ENCODE measurements at regions not wholly inside any gene's neighbourhood (a gene's known extent, or its start where the extent isn't known, plus 50 kb on each side); places are given as distances from the start of the nearest gene placed in this dataset.

DNA sequence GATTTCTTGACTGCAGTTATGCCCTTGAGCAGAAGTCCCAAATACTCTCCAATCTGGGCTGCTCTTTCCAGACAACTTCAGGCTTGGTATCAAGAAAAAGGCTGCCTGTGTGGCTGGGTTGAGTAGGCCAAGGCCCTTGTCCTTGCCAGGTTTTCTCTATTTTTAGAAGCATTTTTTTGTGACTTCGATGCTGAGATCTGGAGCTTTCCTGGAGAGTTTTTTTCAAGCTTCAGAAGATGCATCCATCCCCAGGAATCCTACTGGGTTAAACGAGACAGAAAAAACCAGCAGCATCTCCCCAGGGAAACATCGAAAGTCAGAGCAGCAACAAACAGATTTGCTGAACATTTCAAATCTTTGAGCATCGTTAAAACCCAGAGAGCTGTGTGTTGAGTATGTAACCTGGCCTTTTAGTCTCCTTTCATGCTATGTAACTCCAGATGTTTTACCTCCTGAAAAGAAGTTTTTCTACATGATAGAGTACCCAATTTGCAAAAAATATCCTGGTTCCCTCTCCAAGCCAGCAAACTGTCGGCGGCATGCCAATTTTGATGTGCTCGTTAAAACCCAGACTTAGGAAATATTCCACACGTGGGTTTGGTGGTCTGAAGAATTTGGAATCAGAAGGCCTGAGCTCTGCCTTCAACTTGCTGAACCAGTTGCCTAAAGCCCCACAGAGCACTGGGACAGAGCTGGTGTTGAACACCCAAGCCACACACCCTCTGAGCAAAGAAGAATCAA lies 98.1 kb upstream of the ALDH1B1 start:
- H3K4me1 ChIP-seq (ENCODE audit: control insufficient read depth, low read length): no peaks in the 10 kb centered on the region
- H3K4me2 ChIP-seq (ENCODE audit: low read length): no peak overlapping the region
- no peaks in the 10 kb centered on the region for H4K20me1 ChIP-seq (ENCODE audit: control insufficient read depth, insufficient read depth, low read depth, low read length)
- H3K9me3 ChIP-seq (ENCODE audit: control insufficient read depth, insufficient read depth, low read length): no peaks in the 10 kb centered on the region
- no peaks in the 10 kb centered on the region for H3F3A ChIP-seq (ENCODE audit: control insufficient read depth, insufficient read depth)
- no peaks in the 10 kb centered on the region; the same call in 1 of the 2 replicates for H3K27me3 ChIP-seq (ENCODE audit: control insufficient read depth, low read length)
- TF ChIP-seq EZH2phosphoT487 (IDR thresholded peaks at IDR 0.05; ENCODE audit: borderline replicate concordance, low read length): no peak
- TF ChIP-seq, protein P1, sequence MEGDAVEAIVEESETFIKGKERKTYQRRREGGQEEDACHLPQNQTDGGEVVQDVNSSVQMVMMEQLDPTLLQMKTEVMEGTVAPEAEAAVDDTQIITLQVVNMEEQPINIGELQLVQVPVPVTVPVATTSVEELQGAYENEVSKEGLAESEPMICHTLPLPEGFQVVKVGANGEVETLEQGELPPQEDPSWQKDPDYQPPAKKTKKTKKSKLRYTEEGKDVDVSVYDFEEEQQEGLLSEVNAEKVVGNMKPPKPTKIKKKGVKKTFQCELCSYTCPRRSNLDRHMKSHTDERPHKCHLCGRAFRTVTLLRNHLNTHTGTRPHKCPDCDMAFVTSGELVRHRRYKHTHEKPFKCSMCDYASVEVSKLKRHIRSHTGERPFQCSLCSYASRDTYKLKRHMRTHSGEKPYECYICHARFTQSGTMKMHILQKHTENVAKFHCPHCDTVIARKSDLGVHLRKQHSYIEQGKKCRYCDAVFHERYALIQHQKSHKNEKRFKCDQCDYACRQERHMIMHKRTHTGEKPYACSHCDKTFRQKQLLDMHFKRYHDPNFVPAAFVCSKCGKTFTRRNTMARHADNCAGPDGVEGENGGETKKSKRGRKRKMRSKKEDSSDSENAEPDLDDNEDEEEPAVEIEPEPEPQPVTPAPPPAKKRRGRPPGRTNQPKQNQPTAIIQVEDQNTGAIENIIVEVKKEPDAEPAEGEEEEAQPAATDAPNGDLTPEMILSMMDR (IDR thresholded peaks at IDR 0.05; ENCODE audit: low read depth, low read length, poor library complexity, severe bottlenecking): no peak
- H3K9me2 ChIP-seq (replicated peaks; ENCODE audit: control insufficient read depth, low read length): no peaks in the 10 kb centered on the region
- H3K36me3 ChIP-seq (ENCODE audit: control insufficient read depth, low read length): no peaks in the 10 kb centered on the region
- no peak overlapping the region for H3K4me3 ChIP-seq (ENCODE audit: low read length)
- H3K79me2 ChIP-seq (ENCODE audit: control insufficient read depth, low read length): no peaks in the 10 kb centered on the region
- H3K27ac ChIP-seq (ENCODE audit: low read depth, low read length): no peak overlapping the region

DNA sequence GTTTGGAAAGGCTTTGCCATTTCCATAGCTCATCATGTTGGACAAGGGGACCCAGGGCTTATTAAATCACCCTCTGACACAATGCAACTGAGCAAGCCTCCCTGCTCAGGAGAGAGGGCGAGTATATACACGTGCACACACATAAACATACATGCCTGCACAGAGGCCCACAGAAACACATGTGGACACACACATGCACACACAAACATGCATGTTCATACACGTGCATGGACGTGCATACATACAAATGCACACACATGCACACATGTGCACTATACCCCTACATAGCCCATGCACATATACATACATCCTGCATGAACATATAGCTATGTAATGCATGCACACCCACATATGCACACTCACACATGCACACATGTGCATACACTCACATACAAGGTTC lies 99.5 kb upstream of the ALDH1B1 start:
- no peak overlapping the region for H3K4me3 ChIP-seq (ENCODE audit: low read length)
- no peaks in the 10 kb centered on the region for H3K9me3 ChIP-seq (ENCODE audit: control insufficient read depth, insufficient read depth, low read length)
- no peak for TF ChIP-seq EZH2phosphoT487 (IDR thresholded peaks at IDR 0.05; ENCODE audit: borderline replicate concordance, low read length)
- TF ChIP-seq, protein P1 (IDR thresholded peaks at IDR 0.05; ENCODE audit: low read depth, low read length, poor library complexity, severe bottlenecking): no peak
- H3K27me3 ChIP-seq (ENCODE audit: control insufficient read depth, low read length): no peaks in the 10 kb centered on the region; the same call in 1 of the 2 replicates
- no peak overlapping the region for H3K4me2 ChIP-seq (ENCODE audit: low read length)
- H3K27ac ChIP-seq (ENCODE audit: low read depth, low read length): no peak overlapping the region
- H3K79me2 ChIP-seq (ENCODE audit: control insufficient read depth, low read length): no peaks in the 10 kb centered on the region
- no peaks in the 10 kb centered on the region for H3K9me2 ChIP-seq (replicated peaks; ENCODE audit: control insufficient read depth, low read length)
- no peaks in the 10 kb centered on the region for H3F3A ChIP-seq (ENCODE audit: control insufficient read depth, insufficient read depth)
- no peaks in the 10 kb centered on the region for H3K4me1 ChIP-seq (ENCODE audit: control insufficient read depth, low read length)
- no peaks in the 10 kb centered on the region for H3K36me3 ChIP-seq (ENCODE audit: control insufficient read depth, low read length)
- H4K20me1 ChIP-seq (ENCODE audit: control insufficient read depth, insufficient read depth, low read depth, low read length): no peaks in the 10 kb centered on the region

GRCh38 chr9:38292480-38292879 lies 100.0 kb upstream of the ALDH1B1 start:
- H4K20me1 ChIP-seq (ENCODE audit: control insufficient read depth, insufficient read depth, low read depth, low read length): no peaks in the 10 kb centered on the region
- H3K9me2 ChIP-seq (replicated peaks; ENCODE audit: control insufficient read depth, low read length): no peaks in the 10 kb centered on the region
- H3K36me3 ChIP-seq (ENCODE audit: control insufficient read depth, low read length): no peaks in the 10 kb centered on the region
- H3F3A ChIP-seq (ENCODE audit: control insufficient read depth, insufficient read depth): no peaks in the 10 kb centered on the region
- no peaks in the 10 kb centered on the region for H3K79me2 ChIP-seq (ENCODE audit: control insufficient read depth, low read length)
- H3K9me3 ChIP-seq (ENCODE audit: control insufficient read depth, insufficient read depth, low read length): no peaks in the 10 kb centered on the region
- H3K27me3 ChIP-seq (ENCODE audit: control insufficient read depth, low read length): no peaks in the 10 kb centered on the region; the same call in 1 of the 2 replicates
- TF ChIP-seq EZH2phosphoT487 (IDR thresholded peaks at IDR 0.05; ENCODE audit: borderline replicate concordance, low read length): no peak
- TF ChIP-seq, protein P1 (IDR thresholded peaks at IDR 0.05; ENCODE audit: low read depth, low read length, poor library complexity, severe bottlenecking): no peak
- no peak overlapping the region for H3K27ac ChIP-seq (ENCODE audit: low read depth, low read length)
- no peak overlapping the region for H3K4me2 ChIP-seq (ENCODE audit: low read length)
- no peaks in the 10 kb centered on the region for H3K4me1 ChIP-seq (ENCODE audit: control insufficient read depth, low read length)
- H3K4me3 ChIP-seq (ENCODE audit: low read length): no peak overlapping the region
